ENCODE measurements at regions not wholly inside any gene's neighbourhood (a gene's known extent, or its start where the extent isn't known, plus 50 kb on each side); places are given as distances from the start of the nearest gene placed in this dataset.

DNA sequence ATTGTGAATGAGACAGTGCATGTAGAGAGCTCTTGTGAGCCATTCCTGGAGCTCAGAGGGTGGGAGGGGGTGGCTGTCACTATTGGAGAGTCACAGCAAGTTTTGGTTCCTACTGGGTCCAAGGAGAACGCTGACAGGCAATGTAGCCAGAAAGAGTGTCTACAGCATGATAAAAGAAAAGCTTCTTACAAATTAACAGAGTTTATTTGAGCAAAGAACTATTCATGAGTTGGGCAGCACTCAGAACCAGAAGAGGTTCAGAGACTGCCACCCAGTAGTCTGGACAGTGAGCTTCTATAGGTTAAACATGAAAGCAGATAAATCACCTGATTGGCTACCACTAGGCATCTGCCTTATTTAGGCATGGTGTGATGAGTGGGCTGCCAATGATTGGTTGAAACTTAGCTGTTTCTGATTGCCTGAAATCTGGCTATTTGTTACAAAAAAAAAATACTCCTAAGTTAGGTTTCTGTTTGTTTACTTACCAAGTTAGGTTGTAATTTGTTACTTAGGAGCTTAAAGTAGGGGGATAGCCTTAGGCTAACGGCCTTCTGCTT lies 473.4 kb downstream of the PREX1 start:
- Mint-ChIP-seq H3K4me1 (peaks cover 22% of the 10 kb centered on the region), H3K4me3 (no peak overlapping the region), H3K27ac (ENCODE audit: unreplicated experiment) (no peak overlapping the region), H3K27me3 (ENCODE audit: low read depth) (peaks cover 10% of the 10 kb centered on the region), H3K36me3 (ENCODE audit: low read depth) (no peaks in the 10 kb centered on the region), H3K9me3 (no peaks in the 10 kb centered on the region)
- DNase-seq (ENCODE audit: low read depth, low spot score): no peak
- TF ChIP-seq, protein P1, sequence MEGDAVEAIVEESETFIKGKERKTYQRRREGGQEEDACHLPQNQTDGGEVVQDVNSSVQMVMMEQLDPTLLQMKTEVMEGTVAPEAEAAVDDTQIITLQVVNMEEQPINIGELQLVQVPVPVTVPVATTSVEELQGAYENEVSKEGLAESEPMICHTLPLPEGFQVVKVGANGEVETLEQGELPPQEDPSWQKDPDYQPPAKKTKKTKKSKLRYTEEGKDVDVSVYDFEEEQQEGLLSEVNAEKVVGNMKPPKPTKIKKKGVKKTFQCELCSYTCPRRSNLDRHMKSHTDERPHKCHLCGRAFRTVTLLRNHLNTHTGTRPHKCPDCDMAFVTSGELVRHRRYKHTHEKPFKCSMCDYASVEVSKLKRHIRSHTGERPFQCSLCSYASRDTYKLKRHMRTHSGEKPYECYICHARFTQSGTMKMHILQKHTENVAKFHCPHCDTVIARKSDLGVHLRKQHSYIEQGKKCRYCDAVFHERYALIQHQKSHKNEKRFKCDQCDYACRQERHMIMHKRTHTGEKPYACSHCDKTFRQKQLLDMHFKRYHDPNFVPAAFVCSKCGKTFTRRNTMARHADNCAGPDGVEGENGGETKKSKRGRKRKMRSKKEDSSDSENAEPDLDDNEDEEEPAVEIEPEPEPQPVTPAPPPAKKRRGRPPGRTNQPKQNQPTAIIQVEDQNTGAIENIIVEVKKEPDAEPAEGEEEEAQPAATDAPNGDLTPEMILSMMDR (conservative IDR thresholded peaks at IDR 0.05): no peak

DNA sequence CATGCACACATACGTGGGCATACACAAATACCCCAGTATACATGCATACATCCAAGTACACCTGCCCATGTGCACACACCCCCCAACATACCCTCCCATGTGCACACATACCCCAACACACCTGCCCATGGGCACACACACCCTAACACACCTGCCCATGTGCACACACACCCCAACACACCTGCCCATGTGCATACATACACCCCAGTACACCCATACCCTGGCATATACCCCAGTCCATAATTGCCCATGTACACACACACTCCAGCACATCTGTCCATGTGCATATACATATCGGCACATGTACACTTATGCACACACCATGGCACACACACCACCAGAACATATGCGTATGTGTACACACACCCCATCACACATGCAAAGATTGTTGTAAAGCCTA lies 475.2 kb downstream of the PREX1 start:
- no peak for DNase-seq (ENCODE audit: low read depth, low spot score)
- Mint-ChIP-seq H3K4me1 (peaks cover 23% of the 10 kb centered on the region), H3K4me3 (no peak overlapping the region), H3K36me3 (ENCODE audit: low read depth) (no peaks in the 10 kb centered on the region), H3K27ac (ENCODE audit: unreplicated experiment) (no peak overlapping the region), H3K27me3 (ENCODE audit: low read depth) (no peaks in the 10 kb centered on the region), H3K9me3 (peaks cover under 1% of the 10 kb centered on the region)
- TF ChIP-seq, protein P1 (conservative IDR thresholded peaks at IDR 0.05): no peak

DNA sequence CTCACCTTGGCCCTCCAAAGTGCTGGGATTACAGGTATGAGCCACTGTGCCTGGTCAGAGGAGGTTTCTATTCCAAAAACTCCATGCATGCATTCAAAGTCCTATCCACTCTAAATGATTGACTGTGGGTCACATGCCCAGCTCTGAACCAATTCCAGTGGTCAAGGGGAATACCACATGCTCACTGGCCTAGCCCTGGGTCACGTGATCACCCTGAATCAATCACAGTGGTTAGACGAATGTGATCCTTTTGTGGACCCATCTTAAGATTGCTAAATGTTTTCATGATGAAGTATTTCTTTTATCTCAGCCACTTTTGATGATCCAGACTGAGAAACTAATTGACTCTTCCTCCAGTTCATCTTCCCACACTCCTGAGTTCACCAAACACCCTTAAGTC lies 475.8 kb downstream of the PREX1 start:
- TF ChIP-seq, protein P1 (conservative IDR thresholded peaks at IDR 0.05): no peak
- DNase-seq (ENCODE audit: low read depth, low spot score): no peak
- Mint-ChIP-seq H3K36me3 (ENCODE audit: low read depth) (no peaks in the 10 kb centered on the region), H3K27me3 (ENCODE audit: low read depth) (no peaks in the 10 kb centered on the region), H3K27ac (ENCODE audit: unreplicated experiment) (no peak overlapping the region), H3K4me3 (no peak overlapping the region), H3K9me3 (peaks cover 3% of the 10 kb centered on the region), H3K4me1 (peaks cover 23% of the 10 kb centered on the region)

DNA sequence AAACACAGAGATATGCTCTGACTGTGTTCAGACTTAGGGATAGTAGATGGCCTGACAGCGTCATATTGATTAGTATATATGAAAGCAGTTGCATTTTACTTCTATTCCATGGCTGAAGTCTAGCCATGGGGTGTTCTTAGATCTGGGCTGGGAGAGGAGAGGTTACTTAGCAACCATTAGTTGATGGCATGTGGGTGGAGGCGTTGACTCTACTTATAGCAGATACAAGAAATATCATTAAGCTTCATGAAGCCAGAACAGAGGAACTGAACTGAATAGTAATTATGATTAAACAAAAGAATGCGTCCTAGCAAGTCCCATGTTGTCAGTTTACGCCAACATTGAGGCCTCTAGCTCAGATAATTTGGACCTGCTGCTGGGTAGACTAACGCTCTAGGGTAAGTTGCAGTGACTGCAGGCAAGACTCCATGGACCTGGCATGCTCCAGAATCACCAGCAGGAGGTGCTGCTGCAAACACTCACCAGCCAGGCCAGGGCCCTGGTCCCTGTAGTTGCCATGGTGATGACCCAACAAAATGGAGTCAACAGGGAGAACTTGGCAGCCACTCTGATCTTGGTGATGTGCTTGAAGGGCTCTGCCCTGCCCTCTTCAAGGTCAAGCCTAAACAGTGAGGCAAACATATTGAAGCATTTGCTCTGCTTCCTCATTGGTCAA lies 477.3 kb downstream of the PREX1 start:
- Mint-ChIP-seq H3K27me3 (ENCODE audit: low read depth) (no peaks in the 10 kb centered on the region), H3K4me1 (peaks cover 23% of the 10 kb centered on the region), H3K4me3 (no peak overlapping the region), H3K9me3 (peaks cover 3% of the 10 kb centered on the region), H3K27ac (ENCODE audit: unreplicated experiment) (no peak overlapping the region), H3K36me3 (ENCODE audit: low read depth) (no peaks in the 10 kb centered on the region)
- TF ChIP-seq, protein P1 (conservative IDR thresholded peaks at IDR 0.05): peak; percentile 51
- DNase-seq (ENCODE audit: low read depth, low spot score): no peak

DNA sequence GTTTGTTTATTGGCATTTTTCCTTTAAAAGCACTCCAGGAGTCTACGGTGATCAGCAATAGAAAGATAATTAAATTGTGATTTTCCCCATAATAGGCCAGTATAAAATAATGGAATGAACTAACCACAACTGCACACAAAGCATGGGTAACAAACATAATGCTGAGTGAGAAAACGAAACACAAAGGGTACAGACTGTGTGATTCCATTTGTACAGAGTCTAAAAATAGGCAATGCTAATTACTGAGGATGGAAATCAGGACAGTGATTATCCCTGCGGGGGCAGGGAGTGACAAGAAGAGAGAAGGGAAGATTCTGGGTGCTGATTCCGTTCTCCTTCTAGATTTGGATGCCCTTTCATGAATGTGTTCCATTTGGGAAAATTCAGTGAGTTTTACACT lies 478.1 kb downstream of the PREX1 start:
- no peak overlapping the region for H3K27ac Mint-ChIP-seq (ENCODE audit: unreplicated experiment)
- no peaks in the 10 kb centered on the region for H3K36me3 Mint-ChIP-seq (ENCODE audit: low read depth)
- H3K27me3 Mint-ChIP-seq (ENCODE audit: low read depth): no peaks in the 10 kb centered on the region

More for the DNA sequence above, 478.1 kb downstream of the PREX1 start:
- peaks cover 23% of the 10 kb centered on the region for H3K4me1 Mint-ChIP-seq
- TF ChIP-seq, protein P1 (conservative IDR thresholded peaks at IDR 0.05): no peak
- DNase-seq (ENCODE audit: low read depth, low spot score): no peak
- H3K4me3 Mint-ChIP-seq: no peak overlapping the region
- H3K9me3 Mint-ChIP-seq: peaks cover 3% of the 10 kb centered on the region
